ENCODE measurements at regions not wholly inside any gene's neighbourhood (a gene's known extent, or its start where the extent isn't known, plus 50 kb on each side); places are given as distances from the start of the nearest gene placed in this dataset.

DNA sequence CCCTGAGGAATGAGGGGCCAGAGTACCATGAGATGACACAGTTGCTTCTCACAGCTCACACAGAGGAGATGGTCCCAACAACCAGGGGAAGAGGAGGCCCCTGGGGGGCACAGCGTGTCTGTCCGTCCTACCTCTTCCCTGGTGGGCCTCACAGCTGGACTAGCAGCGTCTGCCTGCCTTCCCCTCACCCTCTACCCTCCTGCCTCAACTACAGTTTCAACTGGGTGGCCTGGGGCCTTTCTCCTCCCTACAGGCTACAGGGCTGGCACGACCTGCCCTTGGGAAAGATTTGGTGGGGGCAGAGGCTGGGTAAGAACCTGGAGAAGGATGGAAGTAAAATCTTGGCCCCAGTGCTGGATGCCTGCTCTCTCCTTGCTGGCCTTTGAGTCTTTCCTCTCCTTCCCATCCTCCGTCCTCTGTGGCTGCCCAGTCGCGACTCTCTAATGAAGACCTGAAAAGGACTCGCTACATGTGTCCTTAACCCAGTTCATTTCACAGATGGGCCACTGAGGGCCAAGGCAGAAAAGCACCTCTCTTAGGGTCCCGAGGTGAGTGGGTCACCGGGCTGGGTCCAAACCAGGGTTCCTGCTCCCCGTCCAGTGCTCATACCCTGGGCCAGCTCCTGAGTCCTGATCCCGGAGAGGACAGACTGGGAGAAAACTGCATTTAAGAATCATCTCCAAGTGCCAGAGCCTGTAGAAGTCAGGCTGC is 232.5 kb downstream of the BCL11B start:
- no peak overlapping the region for H3K4me3 ChIP-seq (ENCODE audit: low read depth in 2 of 2, low read length in 1 of 2)
- H4K20me1 ChIP-seq (ENCODE audit: insufficient read depth) = no peaks in the 10 kb centered on the region
- DNase-seq = no peak
- ChIA-PET CTCF (no interaction called here), POLR2A (no interaction called here)
- TF ChIP-seq NRF1 (IDR thresholded peaks at IDR 0.05; ENCODE audit: low read depth, low read length) = no peak
- no peak for TF ChIP-seq CHD2 (IDR thresholded peaks at IDR 0.05; ENCODE audit: low read length, partially characterized antibody)
- no peak for TF ChIP-seq TEAD4 (IDR thresholded peaks at IDR 0.05; ENCODE audit: borderline replicate concordance, insufficient read depth)
- TF ChIP-seq NFIC (IDR thresholded peaks at IDR 0.05; ENCODE audit: borderline replicate concordance) = no peak
- TF ChIP-seq TAF1 (IDR thresholded peaks at IDR 0.05; ENCODE audit: borderline replicate concordance, low read depth, low read length) = no peak
- no peak for TF ChIP-seq GATA2 (CRISPR knock-in tag; IDR thresholded peaks at IDR 0.05)
- TF ChIP-seq, protein P1, sequence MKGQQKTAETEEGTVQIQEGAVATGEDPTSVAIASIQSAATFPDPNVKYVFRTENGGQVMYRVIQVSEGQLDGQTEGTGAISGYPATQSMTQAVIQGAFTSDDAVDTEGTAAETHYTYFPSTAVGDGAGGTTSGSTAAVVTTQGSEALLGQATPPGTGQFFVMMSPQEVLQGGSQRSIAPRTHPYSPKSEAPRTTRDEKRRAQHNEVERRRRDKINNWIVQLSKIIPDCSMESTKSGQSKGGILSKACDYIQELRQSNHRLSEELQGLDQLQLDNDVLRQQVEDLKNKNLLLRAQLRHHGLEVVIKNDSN (IDR thresholded peaks at IDR 0.05; ENCODE audit: borderline replicate concordance, low read depth) = no peak
- TF ChIP-seq FOXJ3 (CRISPR knock-in tag; IDR thresholded peaks at IDR 0.05) = no peak
- TF ChIP-seq FOSL2 (IDR thresholded peaks at IDR 0.05; ENCODE audit: borderline replicate concordance, low read depth) = no peak
- TF ChIP-seq, protein P2, sequence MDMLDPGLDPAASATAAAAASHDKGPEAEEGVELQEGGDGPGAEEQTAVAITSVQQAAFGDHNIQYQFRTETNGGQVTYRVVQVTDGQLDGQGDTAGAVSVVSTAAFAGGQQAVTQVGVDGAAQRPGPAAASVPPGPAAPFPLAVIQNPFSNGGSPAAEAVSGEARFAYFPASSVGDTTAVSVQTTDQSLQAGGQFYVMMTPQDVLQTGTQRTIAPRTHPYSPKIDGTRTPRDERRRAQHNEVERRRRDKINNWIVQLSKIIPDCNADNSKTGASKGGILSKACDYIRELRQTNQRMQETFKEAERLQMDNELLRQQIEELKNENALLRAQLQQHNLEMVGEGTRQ (IDR thresholded peaks at IDR 0.05; ENCODE audit: borderline replicate concordance, low read depth, low read length) = no peak
- H3K27ac ChIP-seq (ENCODE audit: low read depth in 2 of 2, low read length in 1 of 2) = no peak overlapping the region
- H3K9me3 ChIP-seq = peaks cover 1% of the 10 kb centered on the region; the same call in 1 of the 2 replicates
- no peak overlapping the region for H3K9ac ChIP-seq
- WGBS (ENCODE audit: low lambda C conversion rate) = 43% methylated on average over 12 of the region's 12 CpGs
- no peaks in the 10 kb centered on the region for H3K9me2 ChIP-seq
- no peaks in the 10 kb centered on the region for H3K79me2 ChIP-seq (ENCODE audit: insufficient read depth)
- peaks cover 7% of the 10 kb centered on the region for H3K27me3 ChIP-seq (ENCODE audit: insufficient read depth)
- H3K4me1 ChIP-seq (ENCODE audit: control insufficient read depth in 1 of 2, insufficient read depth in 2 of 2, low read depth in 1 of 2, low read length in 1 of 2) = peaks cover 0 to 5% of the 10 kb centered on the region in 2 experiments; a peak in 1 of 4 replicates
- no peaks in the 10 kb centered on the region for H3F3A ChIP-seq (replicated peaks; ENCODE audit: insufficient read depth)
- no peak overlapping the region for H2AFZ ChIP-seq (ENCODE audit: low read depth)
- H3K36me3 ChIP-seq (replicated peaks in 1 of 2; ENCODE audit: control insufficient read depth in 1 of 2, insufficient read depth in 2 of 2, low read length in 1 of 2) = no peaks in the 10 kb centered on the region
- H3K4me2 ChIP-seq = no peak overlapping the region

DNA sequence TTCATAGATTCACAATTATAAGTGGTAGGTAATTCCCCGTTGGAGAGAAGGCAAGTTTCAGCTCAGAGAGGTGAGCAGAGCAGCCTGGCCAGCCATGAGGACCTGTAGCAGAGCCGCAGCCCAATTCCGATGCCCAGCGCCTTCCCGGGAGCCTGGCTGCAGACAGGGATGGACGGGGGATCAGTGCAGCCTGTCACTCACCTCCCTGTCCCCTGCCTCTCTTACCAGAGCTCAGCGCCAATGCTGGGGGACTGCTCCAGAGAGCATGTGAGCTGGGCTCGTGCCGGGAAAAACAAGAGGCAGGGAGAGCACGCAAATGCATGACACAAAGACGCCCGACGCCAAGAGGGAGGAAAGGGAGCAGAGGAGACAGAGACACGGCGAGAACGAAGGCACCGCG is 231.9 kb downstream of the BCL11B start:
- ChIA-PET POLR2A (no interaction called here), CTCF (no interaction called here)
- WGBS (ENCODE audit: low lambda C conversion rate) = 33% methylated on average over 18 of the region's 18 CpGs

More for the DNA sequence above, 231.9 kb downstream of the BCL11B start:
- Histone ChIP-seq H3K9ac (no peak overlapping the region), H4K20me1 (ENCODE audit: insufficient read depth) (no peaks in the 10 kb centered on the region), H3K27ac (ENCODE audit: low read depth in 2 of 2, low read length in 1 of 2) (no peak overlapping the region), H3F3A (replicated peaks; ENCODE audit: insufficient read depth) (no peaks in the 10 kb centered on the region), H3K9me2 (no peaks in the 10 kb centered on the region), H3K79me2 (ENCODE audit: insufficient read depth) (no peaks in the 10 kb centered on the region), H3K9me3 (peaks cover 3% of the 10 kb centered on the region; the same call in 1 of the 2 replicates), H3K4me3 (ENCODE audit: low read depth in 2 of 2, low read length in 1 of 2) (no peak overlapping the region), H2AFZ (ENCODE audit: low read depth) (no peak overlapping the region), H3K4me1 (ENCODE audit: control insufficient read depth in 1 of 2, insufficient read depth in 2 of 2, low read depth in 1 of 2, low read length in 1 of 2) (peaks cover 0 to 5% of the 10 kb centered on the region in 2 experiments; a peak in 1 of 4 replicates), H3K27me3 (ENCODE audit: insufficient read depth) (peaks cover 13% of the 10 kb centered on the region), H3K4me2 (no peak overlapping the region), H3K36me3 (replicated peaks in 1 of 2; ENCODE audit: control insufficient read depth in 1 of 2, insufficient read depth in 2 of 2, low read length in 1 of 2) (no peaks in the 10 kb centered on the region)
- TF ChIP-seq EZH2phosphoT487 (IDR thresholded peaks at IDR 0.05; ENCODE audit: borderline replicate concordance, low read depth) (no peak), POLR2AphosphoS5 (IDR thresholded peaks at IDR 0.05; ENCODE audit: low read depth, low read length) (no peak), MXI1 (IDR thresholded peaks at IDR 0.05; ENCODE audit: low read depth, low read length) (no peak), GATA2 (CRISPR knock-in tag; IDR thresholded peaks at IDR 0.05) (no peak), TCF12 (IDR thresholded peaks at IDR 0.05) (no peak), TAF1 (IDR thresholded peaks at IDR 0.05; ENCODE audit: borderline replicate concordance, low read depth, low read length) (no peak), RFX5 (IDR thresholded peaks at IDR 0.05; ENCODE audit: low read length) (no peak), FOSL2 (IDR thresholded peaks at IDR 0.05; ENCODE audit: borderline replicate concordance, low read depth) (no peak), YY1 (IDR thresholded peaks at IDR 0.05; ENCODE audit: low read depth) (no peak), SIN3A (IDR thresholded peaks at IDR 0.05; ENCODE audit: borderline replicate concordance, low read depth, low read length) (no peak), GABPA (IDR thresholded peaks at IDR 0.05; ENCODE audit: low read depth) (no peak), NRF1 (IDR thresholded peaks at IDR 0.05; ENCODE audit: low read depth, low read length) (no peak)
- TF ChIP-seq, protein P2 (IDR thresholded peaks at IDR 0.05; ENCODE audit: borderline replicate concordance, low read depth, low read length) = no peak
- TF ChIP-seq, protein P1 (IDR thresholded peaks at IDR 0.05; ENCODE audit: borderline replicate concordance, low read depth) = no peak
- TF ChIP-seq, protein P3, sequence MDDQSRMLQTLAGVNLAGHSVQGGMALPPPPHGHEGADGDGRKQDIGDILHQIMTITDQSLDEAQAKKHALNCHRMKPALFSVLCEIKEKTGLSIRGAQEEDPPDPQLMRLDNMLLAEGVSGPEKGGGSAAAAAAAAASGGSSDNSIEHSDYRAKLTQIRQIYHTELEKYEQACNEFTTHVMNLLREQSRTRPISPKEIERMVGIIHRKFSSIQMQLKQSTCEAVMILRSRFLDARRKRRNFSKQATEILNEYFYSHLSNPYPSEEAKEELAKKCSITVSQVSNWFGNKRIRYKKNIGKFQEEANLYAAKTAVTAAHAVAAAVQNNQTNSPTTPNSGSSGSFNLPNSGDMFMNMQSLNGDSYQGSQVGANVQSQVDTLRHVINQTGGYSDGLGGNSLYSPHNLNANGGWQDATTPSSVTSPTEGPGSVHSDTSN (IDR thresholded peaks at IDR 0.05) = no peak
- TF ChIP-seq, protein P4, sequence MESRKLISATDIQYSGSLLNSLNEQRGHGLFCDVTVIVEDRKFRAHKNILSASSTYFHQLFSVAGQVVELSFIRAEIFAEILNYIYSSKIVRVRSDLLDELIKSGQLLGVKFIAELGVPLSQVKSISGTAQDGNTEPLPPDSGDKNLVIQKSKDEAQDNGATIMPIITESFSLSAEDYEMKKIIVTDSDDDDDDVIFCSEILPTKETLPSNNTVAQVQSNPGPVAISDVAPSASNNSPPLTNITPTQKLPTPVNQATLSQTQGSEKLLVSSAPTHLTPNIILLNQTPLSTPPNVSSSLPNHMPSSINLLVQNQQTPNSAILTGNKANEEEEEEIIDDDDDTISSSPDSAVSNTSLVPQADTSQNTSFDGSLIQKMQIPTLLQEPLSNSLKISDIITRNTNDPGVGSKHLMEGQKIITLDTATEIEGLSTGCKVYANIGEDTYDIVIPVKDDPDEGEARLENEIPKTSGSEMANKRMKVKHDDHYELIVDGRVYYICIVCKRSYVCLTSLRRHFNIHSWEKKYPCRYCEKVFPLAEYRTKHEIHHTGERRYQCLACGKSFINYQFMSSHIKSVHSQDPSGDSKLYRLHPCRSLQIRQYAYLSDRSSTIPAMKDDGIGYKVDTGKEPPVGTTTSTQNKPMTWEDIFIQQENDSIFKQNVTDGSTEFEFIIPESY (IDR thresholded peaks at IDR 0.05; ENCODE audit: borderline replicate concordance, low read depth) = no peak
- no peak for DNase-seq

All from SK-N-SH (cell line).